GM18502 (cell line): ENCODE measurements at regions not wholly inside any gene's neighbourhood (a gene's known extent, or its start where the extent isn't known, plus 50 kb on each side); places are given as distances from the start of the nearest gene placed in this dataset.
"Not testable (repeated sequence)": the region's sequence is repeated elsewhere in the genome, so short reads cannot be mapped to it uniquely, and the experiment has no call there.

ENCODE experiments used
- ATAC-seq: cut with Tn5 transposase; IDR thresholded peaks from one replicate; pipeline ENCODE4 v1.9.1; 2021; ENCODE audit warnings: mild to moderate bottlenecking; ENCODE audit not compliant: unreplicated experiment, poor library complexity

DNA sequence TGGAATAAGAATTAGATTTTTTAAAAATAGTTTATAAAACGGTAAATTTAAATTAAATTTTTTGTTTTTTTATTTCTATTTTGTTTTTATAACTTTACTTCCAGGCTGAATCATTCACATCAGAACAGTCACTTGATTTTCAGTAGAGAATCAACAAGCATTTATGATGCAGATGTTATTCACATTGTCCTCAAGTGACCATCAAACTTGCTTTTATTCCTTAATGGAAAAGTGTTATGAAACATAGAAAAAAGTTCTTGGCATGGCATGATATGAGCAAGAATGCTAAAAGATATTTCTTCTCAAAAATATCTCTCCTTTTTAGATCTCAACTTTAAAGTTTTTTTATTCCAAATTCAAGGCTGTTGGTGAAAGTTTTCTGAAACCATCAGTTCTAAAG, 70.9 kb upstream of the TGFBR2 start:
- ATAC-seq, result no peak

DNA sequence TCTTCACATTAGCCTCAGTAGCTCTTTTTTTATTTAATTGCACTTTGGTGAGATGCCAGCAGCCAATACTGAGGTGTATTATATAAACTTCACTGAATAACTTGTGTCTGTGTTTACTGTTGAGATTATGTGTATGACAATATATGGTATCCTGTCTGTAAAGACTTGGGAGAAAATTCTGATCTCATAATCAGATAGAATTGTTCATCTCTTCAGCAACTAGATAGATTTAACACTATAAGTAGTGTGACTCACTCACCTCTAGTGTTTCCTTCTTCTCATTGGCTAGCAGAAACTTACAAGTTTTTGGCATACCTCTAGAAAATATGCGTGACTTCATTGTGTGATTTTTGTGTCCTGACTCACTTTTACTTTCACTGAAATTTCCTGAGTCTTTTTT, 67.6 kb upstream of the TGFBR2 start:
- ATAC-seq, result no peak

DNA sequence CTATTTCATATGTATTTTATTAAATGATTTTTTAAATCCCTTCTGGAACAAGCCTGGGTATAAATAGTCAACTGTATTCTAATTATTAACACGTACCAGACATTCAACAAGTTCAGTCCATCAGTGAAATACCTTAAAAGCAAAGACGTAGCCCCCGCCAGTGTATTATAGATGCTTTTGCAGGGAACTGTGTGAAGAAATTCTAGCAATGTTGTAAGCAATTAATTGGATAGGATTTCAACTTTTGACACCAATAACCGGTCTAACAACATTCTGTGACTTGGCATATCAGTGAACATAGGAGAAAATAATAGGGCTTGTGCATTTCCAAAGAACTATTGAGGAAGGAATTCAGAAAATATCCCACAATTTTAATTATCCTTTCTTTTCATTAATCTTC, 67.2 kb upstream of the TGFBR2 start:
- ATAC-seq, result no peak

DNA sequence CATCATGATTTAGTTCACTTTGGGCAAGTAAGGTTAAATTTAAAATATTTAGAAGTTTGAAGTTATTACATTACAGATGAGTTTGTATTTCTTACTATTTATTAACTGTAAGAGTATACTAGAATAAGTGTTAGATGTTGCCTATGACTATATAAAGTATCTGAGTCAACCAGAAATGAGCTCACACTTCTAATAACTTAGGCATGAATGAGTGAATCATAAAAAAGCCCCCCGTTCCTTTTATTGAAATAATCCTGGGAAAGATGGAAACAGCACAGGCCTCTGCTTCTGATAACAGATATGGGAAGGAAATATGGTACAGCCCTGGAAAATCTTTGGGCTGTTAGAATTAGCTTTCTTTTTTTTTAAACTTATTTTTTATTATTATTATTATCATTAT, 66.6 kb upstream of the TGFBR2 start:
- no peak for ATAC-seq

DNA sequence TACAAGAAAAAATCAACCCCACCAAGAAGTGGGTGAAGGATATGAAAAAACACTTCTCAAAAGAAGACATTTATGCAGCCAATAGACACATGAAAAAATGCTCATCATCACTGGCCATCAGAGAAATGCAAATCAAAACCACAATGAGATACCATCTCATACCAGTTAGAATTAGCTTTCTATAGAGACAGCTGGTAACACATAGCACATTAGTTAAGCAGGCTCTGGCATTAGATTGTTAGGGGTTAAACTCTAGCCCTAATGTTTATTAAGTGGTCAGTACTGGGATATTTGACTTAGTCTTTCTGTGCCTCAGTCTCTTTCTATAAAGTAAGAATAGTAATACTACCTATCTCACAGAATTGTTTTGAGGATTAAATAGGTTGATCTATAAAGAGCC, 65.2 kb upstream of the TGFBR2 start:
- ATAC-seq, result not testable (repeated sequence)

DNA sequence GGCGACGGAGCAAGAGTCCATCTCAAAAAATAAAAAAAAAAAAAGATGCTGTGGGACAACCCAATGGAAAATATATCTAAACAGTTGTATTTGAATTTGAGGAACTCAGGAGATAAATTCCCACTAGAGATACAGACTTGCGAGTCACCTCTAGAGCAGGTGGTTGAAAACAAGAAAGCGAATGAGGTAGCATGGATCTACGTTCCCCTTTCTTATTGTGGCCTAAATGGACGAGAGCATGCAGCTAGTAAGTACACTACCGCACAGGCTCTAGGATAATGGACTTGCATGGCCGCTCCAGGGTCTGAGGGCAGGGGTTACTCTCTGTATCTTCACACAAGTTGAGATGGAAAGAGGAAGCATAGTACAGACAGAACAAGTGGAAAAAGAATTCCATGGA, 63.5 kb upstream of the TGFBR2 start:
- ATAC-seq, result no peak

DNA sequence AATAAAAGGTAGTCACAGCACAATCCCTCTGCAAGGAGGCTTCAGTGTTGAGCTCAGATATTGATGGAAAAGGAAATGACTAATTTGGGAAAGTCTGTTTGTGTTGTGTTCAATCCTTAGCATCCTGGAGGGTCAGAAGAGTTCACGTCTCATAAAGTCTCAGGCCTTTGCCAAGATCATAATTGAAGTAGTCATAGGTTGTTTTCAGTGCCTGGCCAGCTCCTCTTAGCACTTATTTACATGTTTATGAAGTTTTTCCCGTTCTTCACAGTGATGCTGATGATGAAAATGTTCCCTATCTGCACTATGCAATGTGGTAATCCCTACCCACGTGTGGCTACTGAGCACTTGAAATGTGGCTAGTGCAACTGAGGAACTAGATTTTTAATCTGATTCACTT, 61.6 kb upstream of the TGFBR2 start:
- ATAC-seq, result no peak

DNA sequence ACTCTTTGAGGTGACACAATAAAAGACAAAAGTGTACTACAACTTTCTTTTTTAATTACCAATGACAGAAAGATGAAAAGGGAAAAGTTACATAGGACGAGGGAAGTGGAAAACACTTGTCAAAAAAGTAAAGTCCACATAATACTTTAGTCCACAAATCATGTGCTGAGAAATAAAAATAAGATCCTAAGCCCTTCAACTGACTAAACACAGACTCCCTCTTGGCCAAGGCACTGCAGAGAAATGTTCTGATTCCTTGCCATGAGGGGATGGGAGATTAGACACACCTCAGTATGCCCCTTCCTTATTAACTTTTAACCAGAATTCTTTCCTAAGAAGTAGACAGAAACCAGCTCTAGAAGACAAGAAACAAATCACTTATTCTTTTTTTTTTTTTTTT, 59.5 kb upstream of the TGFBR2 start:
- ATAC-seq, result no peak

DNA sequence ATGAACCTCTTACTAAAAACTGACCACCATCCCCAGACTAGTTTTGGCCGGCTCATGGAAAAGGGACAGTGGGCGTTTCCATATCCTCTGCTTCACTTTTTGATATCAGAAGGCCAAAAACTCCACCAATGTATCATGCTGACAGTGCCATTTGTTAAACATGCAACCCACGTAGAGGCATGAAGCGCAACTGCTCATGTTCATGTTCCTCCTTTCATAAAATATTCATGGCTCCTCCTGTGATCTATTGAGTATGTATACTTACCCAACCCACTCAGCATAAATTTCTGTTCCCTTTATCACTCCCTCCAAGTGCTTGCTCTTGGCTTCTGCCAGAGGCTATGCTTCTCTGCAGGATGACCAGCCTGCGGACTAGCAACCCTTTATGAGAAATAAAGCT, 58.7 kb upstream of the TGFBR2 start:
- ATAC-seq, result no peak

DNA sequence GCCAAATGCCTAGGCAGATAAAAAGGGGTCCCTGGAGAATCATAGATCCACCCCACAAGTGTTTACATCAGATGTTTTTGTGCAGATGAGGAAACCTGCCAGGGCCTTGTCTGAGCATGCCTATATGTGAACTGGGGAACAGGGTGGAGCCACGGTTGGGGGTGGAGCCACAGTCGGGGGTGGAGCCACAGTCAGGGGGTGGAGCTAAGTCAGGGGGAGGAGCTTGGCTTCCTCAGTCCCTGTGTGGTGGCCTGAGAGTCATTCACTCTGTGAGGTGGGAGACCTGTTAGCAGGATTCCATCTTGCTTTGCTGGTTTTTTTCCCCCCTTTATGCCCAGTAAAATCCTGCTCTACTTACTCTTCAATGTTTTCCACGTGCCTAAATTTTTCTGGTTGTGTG, 57.8 kb upstream of the TGFBR2 start:
- ATAC-seq, result no peak

DNA sequence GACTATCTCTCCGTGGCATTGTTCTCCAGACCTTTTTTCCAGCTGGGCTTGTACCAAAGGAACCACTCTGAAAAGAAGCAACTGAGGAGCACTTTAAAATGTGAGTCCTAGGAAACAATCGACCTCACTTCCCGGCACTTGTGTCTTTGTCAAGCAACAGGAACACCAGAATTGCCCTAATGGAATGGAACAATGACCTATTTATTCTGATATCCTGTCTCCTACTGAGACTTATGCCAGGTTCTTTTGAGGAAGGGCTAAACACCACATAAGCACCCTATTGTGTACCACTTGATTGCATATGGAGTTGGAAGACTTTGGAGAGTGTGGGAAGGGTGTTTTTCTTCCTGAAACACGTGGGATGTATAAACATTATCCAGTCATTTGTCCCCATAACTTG, 56.8 kb upstream of the TGFBR2 start:
- no peak for ATAC-seq

DNA sequence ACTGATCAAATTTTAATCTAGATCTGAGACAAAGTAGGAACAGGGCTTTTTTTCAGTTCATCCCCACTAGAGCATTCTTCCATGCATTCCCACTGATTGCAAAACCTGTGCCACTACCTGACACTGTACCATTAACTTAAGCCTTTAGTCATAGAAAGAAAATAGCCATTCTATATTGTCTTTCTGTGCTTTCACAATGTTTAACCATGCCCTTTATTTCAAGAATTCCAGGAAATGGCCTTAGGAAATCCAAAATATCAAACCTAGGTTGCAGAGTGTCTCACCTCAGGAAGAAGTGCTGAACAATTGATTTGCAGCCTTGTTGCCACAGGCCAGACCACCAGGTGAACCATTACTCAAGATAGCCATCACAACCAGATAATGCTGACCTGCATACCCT, 56.2 kb upstream of the TGFBR2 start:
- no peak for ATAC-seq

DNA sequence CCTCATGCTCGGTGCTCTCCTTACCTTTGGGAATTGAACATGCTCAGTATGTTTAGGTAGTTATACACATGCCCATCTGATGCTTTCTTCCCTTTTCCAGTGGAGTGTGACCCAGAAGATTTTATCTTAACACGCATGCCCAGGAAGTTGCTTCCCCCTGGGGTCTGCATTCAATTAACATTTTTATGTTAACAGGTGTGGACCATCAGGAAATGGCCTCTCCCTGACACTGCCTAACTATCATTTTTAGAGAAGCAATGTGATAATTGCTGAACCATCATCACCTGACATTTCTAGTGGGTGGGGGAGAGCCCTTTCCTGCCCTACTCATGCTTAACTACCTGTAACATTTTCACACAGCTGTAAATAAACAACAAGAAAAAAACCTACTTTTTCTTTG, 55.1 kb upstream of the TGFBR2 start:
- no peak for ATAC-seq

DNA sequence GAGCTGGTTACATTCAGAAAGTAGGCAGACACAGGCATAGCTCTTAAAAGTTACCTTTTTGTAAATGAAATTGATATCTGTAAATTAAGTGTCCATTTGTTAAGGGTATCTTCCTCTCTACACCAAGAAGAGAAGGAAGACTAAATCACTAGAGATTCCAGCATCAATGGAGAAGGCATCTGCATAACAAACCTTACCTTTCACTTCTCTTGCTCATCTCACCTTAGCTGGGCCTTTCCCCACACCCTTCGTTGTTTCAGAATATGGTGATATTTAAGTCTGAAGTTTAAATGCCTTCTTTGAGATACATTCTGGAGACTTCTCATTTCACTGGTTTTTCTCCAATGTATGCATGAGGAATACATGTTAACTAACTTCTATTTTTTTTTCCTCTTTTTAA, 54.5 kb upstream of the TGFBR2 start:
- ATAC-seq, result no peak

DNA sequence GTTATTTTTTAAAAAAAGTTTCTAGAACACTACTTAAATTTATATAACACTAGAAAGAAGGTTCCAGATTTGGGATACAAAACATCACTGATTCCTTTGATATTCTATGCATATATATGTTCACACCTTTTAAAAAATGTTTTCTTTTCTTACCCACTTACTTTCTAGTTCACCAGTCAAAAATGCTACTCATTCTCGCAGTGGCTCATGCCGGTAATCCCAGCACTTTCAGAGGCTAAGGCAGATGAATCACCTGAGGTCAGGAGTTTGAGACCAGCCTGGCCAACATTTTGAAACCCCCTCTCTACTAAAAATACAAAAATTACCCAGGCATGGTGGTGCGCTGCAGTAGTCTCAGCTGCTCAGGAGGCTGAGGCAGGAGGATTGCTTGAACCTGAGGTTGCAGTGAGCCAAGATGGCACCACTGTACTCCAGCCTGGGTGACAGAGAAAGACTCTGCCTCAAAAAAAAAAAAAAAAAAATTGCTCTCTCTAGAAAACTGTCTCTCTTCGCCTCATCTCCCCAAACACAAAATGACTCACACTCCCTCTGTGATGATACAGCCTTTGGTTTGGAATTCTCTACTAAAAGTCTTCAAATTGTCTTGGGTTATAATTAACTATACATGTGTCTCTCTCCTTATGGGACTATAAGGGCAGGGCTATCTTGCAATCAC, 52.6 kb upstream of the TGFBR2 start:
- ATAC-seq, result no peak

DNA sequence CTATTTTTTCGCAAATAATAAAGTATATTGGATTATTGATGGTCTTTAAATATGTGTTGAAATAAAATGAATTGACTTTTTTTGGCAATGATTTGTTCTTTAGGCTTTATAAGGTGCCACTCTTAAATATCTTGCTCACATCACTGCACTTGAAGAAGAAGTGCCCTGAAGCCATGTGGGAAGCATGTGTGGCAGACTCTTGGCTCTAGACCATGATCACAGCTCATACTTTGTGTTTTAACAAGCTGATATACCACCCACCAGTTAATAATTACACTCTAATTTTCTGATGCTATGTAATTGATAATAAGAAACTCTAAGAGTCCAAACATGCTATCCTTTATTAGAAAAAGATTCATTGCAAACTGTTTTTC, 52.1 kb upstream of the TGFBR2 start:
- no peak for ATAC-seq

DNA sequence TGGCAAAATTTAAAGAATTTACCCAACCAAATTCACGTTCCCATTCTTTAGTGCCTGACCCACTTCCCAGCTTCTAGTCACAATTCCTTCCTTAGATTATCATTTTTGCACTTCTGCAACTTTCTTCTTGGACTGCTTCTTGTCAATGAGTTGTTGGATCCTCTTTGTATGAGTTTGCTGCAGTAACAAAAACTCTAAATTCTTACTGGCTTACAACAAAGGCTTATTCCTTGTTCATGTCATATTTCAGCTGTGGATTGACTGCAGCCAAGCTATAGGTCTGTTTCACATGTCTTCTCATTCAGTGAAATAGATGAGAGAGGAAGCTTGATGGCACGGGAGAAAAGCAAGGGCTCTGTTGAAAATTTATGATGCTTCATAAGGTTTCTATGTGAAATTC, 50.4 kb upstream of the TGFBR2 start:
- ATAC-seq, result no peak
